HCT116 (cell line): ENCODE measurements at regions not wholly inside any gene's neighbourhood (a gene's known extent, or its start where the extent isn't known, plus 50 kb on each side); places are given as distances from the start of the nearest gene placed in this dataset.

ENCODE experiments used
- ATAC-seq: fragments of 200-7000 bp; cut with Tn5 transposase; 2 replicates; pipeline ENCODE4 v1.9.1; 2020; ENCODE audit warnings: mild to moderate bottlenecking, moderate library complexity
- BruUV-seq: library from RNA; stranded (reverse); fragments of 400-500 nt; replicated peaks from 2 replicates; lab custom pipeline; 2021; lab: Mats Ljungman, UMichigan
- CTCF ChIA-PET: fragments of 300-600 bp; sonication (Branson Sonifier 250); formaldehyde crosslinking; loops from one replicate; lab custom pipeline; 2021; ENCODE audit warnings: antibody characterized with exemption; lab: Charles Lee
- POLR2A ChIA-PET: fragments of 300-600, 350-600 bp; sonication (Branson Sonifier 250); formaldehyde crosslinking; loops from one replicate; lab custom pipeline; 2021; ENCODE audit warnings: antibody characterized with exemption; lab: Charles Lee
- RAD21 ChIA-PET, 2 experiments: fragments of 300-600 bp; sonication (Branson Sonifier 250); formaldehyde crosslinking; loops; one replicate each; lab custom pipeline; 2023; ENCODE audit warnings: low total read pairs in 2 of 2; ENCODE audit not compliant: uncharacterized antibody in 2 of 2, unreplicated experiment in 2 of 2, low non-redundant PET in 1 of 2; lab: Charles Lee
- DNase-seq: peaks from one replicate; pipeline ENCODE4 v3.0.0-alpha.2; 2010; ENCODE audit warnings: low read depth, low spot score
- H2AFZ ChIP-seq: fragments of 200-600 bp; shearing (Covaris generic), sonication (generic); 2 replicates; pipeline ENCODE4 v1.6.1; 2017; ENCODE audit warnings: low read depth, mixed run types, mixed read lengths, antibody characterized with exemption, low read length; ENCODE audit not compliant: poor library complexity, severe bottlenecking
- H3K27ac ChIP-seq: 2 replicates; pipeline ENCODE4 v1.5.1; 2012; ENCODE audit warnings: low read depth, low read length
- H3K27me3 ChIP-seq: fragments of 200-600 bp; sonication (generic); 2 replicates; pipeline ENCODE4 v1.6.1; 2016; ENCODE audit warnings: mixed run types, low read length, mixed read lengths; ENCODE audit not compliant: insufficient read depth
- H3K36me3 ChIP-seq, 2 experiments: fragments of 200-500 bp in 1 of 2; fragments of 200-600 bp in 1 of 2; sonication (Bioruptor generic) in 1 of 2; sonication (generic) in 1 of 2; 2 replicates each; pipeline versions ENCODE4 v1.5.1 to v1.6.1; 2014 to 2016; ENCODE audit warnings: low read length in 2 of 2, inconsistent platforms in 1 of 2, mixed read lengths in 1 of 2, mixed run types in 1 of 2; ENCODE audit not compliant: insufficient read depth in 2 of 2, control insufficient read depth in 1 of 2
- H3K4me1 ChIP-seq, 2 experiments: fragments of 200-600 bp in 1 of 2; sonication (generic) in 1 of 2; 2 replicates each; pipeline versions ENCODE4 v1.5.1 to v1.6.1; 2012 to 2017; ENCODE audit warnings: low read length in 2 of 2, inconsistent platforms in 1 of 2, mild to moderate bottlenecking in 1 of 2, mixed read lengths in 1 of 2, mixed run types in 1 of 2, moderate library complexity in 1 of 2; ENCODE audit not compliant: insufficient read depth in 2 of 2, control insufficient read depth in 1 of 2
- H3K4me2 ChIP-seq: fragments of 200-600 bp; sonication (generic); 2 replicates; pipeline ENCODE4 v1.6.1; 2017; ENCODE audit warnings: mixed run types, low read length, mixed read lengths
- H3K4me3 ChIP-seq, 2 experiments: fragments of 200-600 bp in 1 of 2; sonication (generic) in 1 of 2; replicated peaks in 1 of 2; 2 replicates each; pipeline ENCODE4 v1.5.1; 2011 to 2016; ENCODE audit warnings: low read length in 2 of 2, control low read depth in 1 of 2, low read depth in 1 of 2, mild to moderate bottlenecking in 1 of 2, mixed read lengths in 1 of 2, mixed run types in 1 of 2
- H3K79me2 ChIP-seq: fragments of 200-600 bp; sonication (generic); 2 replicates; pipeline ENCODE4 v1.6.1; 2017; ENCODE audit warnings: mild to moderate bottlenecking, mixed run types, low read length, moderate library complexity, mixed read lengths; ENCODE audit not compliant: insufficient read depth
- H3K9ac ChIP-seq: fragments of 200-600 bp; sonication (generic); 2 replicates; pipeline ENCODE4 v1.6.1; 2016; ENCODE audit warnings: low read length, mixed read lengths
- H3K9me2 ChIP-seq: fragments of 200-600 bp; sonication (generic), shearing (Covaris generic); 2 replicates; pipeline ENCODE4 v1.6.1; 2017; ENCODE audit warnings: mixed run types, mild to moderate bottlenecking, moderate library complexity; ENCODE audit not compliant: insufficient read depth
- H3K9me3 ChIP-seq, 2 experiments: fragments of 200-500 bp in 1 of 2; fragments of 200-600 bp in 1 of 2; sonication (Bioruptor generic) in 1 of 2; sonication (generic) in 1 of 2; 2 replicates each; pipeline ENCODE4 v1.6.1; 2014 to 2017; ENCODE audit warnings: low read length in 2 of 2, mixed read lengths in 2 of 2, inconsistent platforms in 1 of 2, low read depth in 1 of 2, mild to moderate bottlenecking in 1 of 2, mixed run types in 1 of 2, moderate library complexity in 1 of 2; ENCODE audit not compliant: control insufficient read depth in 1 of 2, insufficient read depth in 1 of 2
- H4K20me1 ChIP-seq: fragments of 200-600 bp; sonication (generic), shearing (Covaris generic); 2 replicates; pipeline ENCODE4 v1.6.1; 2017; ENCODE audit warnings: mixed run types, mild to moderate bottlenecking, moderate library complexity; ENCODE audit not compliant: insufficient read depth
- ATF3 ChIP-seq: IDR thresholded peaks from 2 replicates; pipeline ENCODE4 v1.6.1; 2012
- CBX3 ChIP-seq: IDR thresholded peaks from 2 replicates; pipeline ENCODE4 v1.6.1; 2012; ENCODE audit warnings: low read depth
- CEBPB ChIP-seq: IDR thresholded peaks from 2 replicates; pipeline ENCODE4 v1.6.1; 2012; ENCODE audit warnings: low read depth
- ELF1 ChIP-seq: IDR thresholded peaks from 2 replicates; pipeline ENCODE4 v1.6.1; 2012; ENCODE audit warnings: low read depth, borderline replicate concordance
- EZH2 ChIP-seq: fragments of 200-600 bp; sonication (generic); IDR thresholded peaks from 2 replicates; pipeline ENCODE4 v1.6.1; 2017; ENCODE audit warnings: antibody characterized with exemption, mixed run types
- EZH2phosphoT487 ChIP-seq: fragments of 200-600 bp; IDR thresholded peaks from 2 replicates; pipeline ENCODE4 v1.6.1; 2018; ENCODE audit warnings: antibody characterized with exemption, borderline replicate concordance
- FOSL1 ChIP-seq: IDR thresholded peaks from 2 replicates; pipeline ENCODE4 v1.6.1; 2012; ENCODE audit warnings: low read depth
- JUND ChIP-seq: IDR thresholded peaks from 2 replicates; pipeline ENCODE4 v1.6.1; 2012
- MAX ChIP-seq: IDR thresholded peaks from 2 replicates; pipeline ENCODE4 v1.6.1; 2012
- POLR2A ChIP-seq: IDR thresholded peaks from 2 replicates; pipeline ENCODE4 v1.7.0; 2011; ENCODE audit warnings: borderline replicate concordance; ENCODE audit not compliant: insufficient read depth, insufficient read length; ENCODE audit errors: extremely low read depth
- POLR2AphosphoS5 ChIP-seq: IDR thresholded peaks from 2 replicates; pipeline ENCODE4 v1.6.1; 2011; ENCODE audit warnings: mild to moderate bottlenecking, low read depth, low read length, moderate library complexity
- RAD21 ChIP-seq: IDR thresholded peaks from 2 replicates; pipeline ENCODE4 v1.6.1; 2012; ENCODE audit warnings: low read depth, mild to moderate bottlenecking
- SP1 ChIP-seq: IDR thresholded peaks from 2 replicates; pipeline ENCODE4 v1.6.1; 2012; ENCODE audit warnings: low read depth
- ZBTB33 ChIP-seq: IDR thresholded peaks from 2 replicates; pipeline ENCODE4 v1.6.1; 2011; ENCODE audit warnings: mild to moderate bottlenecking, low read length, moderate library complexity; ENCODE audit not compliant: insufficient replicate concordance; ENCODE audit errors: extremely low read depth
- ZNF274 ChIP-seq: fragments of 200-500 bp; sonication (Bioruptor generic); IDR thresholded peaks from 2 replicates; pipeline ENCODE4 v1.6.1; 2014; ENCODE audit warnings: mild to moderate bottlenecking, low read depth, low read length, inconsistent platforms
- intact Hi-C: fragments of 100-400 bp; cut with micrococcal nuclease; formaldehyde crosslinking; loops from 2 replicates; pipeline ENCODE4 v1.10.0; 2022

- H2AFZ ChIP-seq: no peak overlapping the region
- H3K79me2 ChIP-seq: no peaks in the 10 kb centered on the region
- no peak for ATAC-seq
- H3K9me3 ChIP-seq: peaks cover 12 to 16% of the 10 kb centered on the region in 2 experiments; a peak in 2 of 4 replicates
- no peak for TF ChIP-seq MAX
- TF ChIP-seq FOSL1: no peak
- no peak for TF ChIP-seq ZBTB33
- no peak for TF ChIP-seq CBX3
- TF ChIP-seq SP1: no peak
- TF ChIP-seq RAD21: no peak
- TF ChIP-seq EZH2phosphoT487: no peak
- TF ChIP-seq EZH2: no peak
- no peak for TF ChIP-seq ZNF274
- TF ChIP-seq ELF1: no peak
- no peak for TF ChIP-seq CEBPB
- TF ChIP-seq POLR2A: no peak
- no peak for TF ChIP-seq JUND
- no peak for TF ChIP-seq POLR2AphosphoS5
- TF ChIP-seq ATF3: no peak
- H3K27ac ChIP-seq: no peak overlapping the region
- DNase-seq: no peak
- H3K27me3 ChIP-seq: no peaks in the 10 kb centered on the region
- POLR2A ChIA-PET: no interaction called here
- intact Hi-C loops: no loop called here
- no TSS peak for BruUV-seq
- no peak overlapping the region for H3K4me2 ChIP-seq
- RAD21 ChIA-PET: no interaction called here
- H3K36me3 ChIP-seq: no peaks in the 10 kb centered on the region
- no peaks in the 10 kb centered on the region for H4K20me1 ChIP-seq
- no peaks in the 10 kb centered on the region for H3K9me2 ChIP-seq
- no peak overlapping the region for H3K4me3 ChIP-seq
- CTCF ChIA-PET: no interaction called here
- no peaks in the 10 kb centered on the region for H3K4me1 ChIP-seq
- no peak overlapping the region for H3K9ac ChIP-seq
Observed at GRCh38 chr5:17852111-17852510, 217.9 kb downstream of the TAF11L14 start.
